ENCODE measurements at regions not wholly inside any gene's neighbourhood (a gene's known extent, or its start where the extent isn't known, plus 50 kb on each side); places are given as distances from the start of the nearest gene placed in this dataset.

- POLR2A ChIA-PET = no interaction called here
- CTCF ChIA-PET = no interaction called here
- no peak for TF ChIP-seq HDGF (IDR thresholded peaks at IDR 0.05; ENCODE audit: borderline replicate concordance)
- DNase-seq (ENCODE audit: extremely low spot score) = no peak
Observed at GRCh38 chr9:11086561-11086960, 473.8 kb upstream of the PTPRD start.

GRCh38 chr9:11088821-11089374 is 476.1 kb upstream of the PTPRD start:
- CTCF ChIA-PET = no interaction called here
- no peak for DNase-seq (ENCODE audit: extremely low spot score)
- no peak for TF ChIP-seq BHLHE40 (IDR thresholded peaks at IDR 0.05; ENCODE audit: borderline replicate concordance)
- no peak for TF ChIP-seq LEF1 (IDR thresholded peaks at IDR 0.05; ENCODE audit: borderline replicate concordance)
- TF ChIP-seq ELF4 (IDR thresholded peaks at IDR 0.05) = no peak
- no peak for TF ChIP-seq CTBP1 (IDR thresholded peaks at IDR 0.05; ENCODE audit: borderline replicate concordance)
- TF ChIP-seq FOXK2 (IDR thresholded peaks at IDR 0.05) = no peak
- TF ChIP-seq ARNT (IDR thresholded peaks at IDR 0.05) = no peak
- TF ChIP-seq HDGF (IDR thresholded peaks at IDR 0.05; ENCODE audit: borderline replicate concordance) = no peak
- TF ChIP-seq L3MBTL2 (conservative IDR thresholded peaks at IDR 0.05) = no peak
- TF ChIP-seq FOXA1 (IDR thresholded peaks at IDR 0.05) = no peak
- no peak for TF ChIP-seq PKNOX1 (IDR thresholded peaks at IDR 0.05)
- TF ChIP-seq FOXM1 (IDR thresholded peaks at IDR 0.05; ENCODE audit: borderline replicate concordance) = no peak
- no peak for TF ChIP-seq NFRKB (IDR thresholded peaks at IDR 0.05)
- no peak for TF ChIP-seq SP1 (IDR thresholded peaks at IDR 0.05)
- TF ChIP-seq ZNF384 (IDR thresholded peaks at IDR 0.05) = no peak
- TF ChIP-seq SUZ12 (IDR thresholded peaks at IDR 0.05) = no peak
- no peak for TF ChIP-seq TARDBP (IDR thresholded peaks at IDR 0.05)
- POLR2A ChIA-PET = no interaction called here

- TF ChIP-seq SUZ12 (IDR thresholded peaks at IDR 0.05) (no peak), FOXM1 (IDR thresholded peaks at IDR 0.05; ENCODE audit: borderline replicate concordance) (no peak), SP1 (IDR thresholded peaks at IDR 0.05) (no peak), L3MBTL2 (conservative IDR thresholded peaks at IDR 0.05) (no peak), ZNF384 (IDR thresholded peaks at IDR 0.05) (no peak), ELF4 (IDR thresholded peaks at IDR 0.05) (no peak), CTBP1 (IDR thresholded peaks at IDR 0.05; ENCODE audit: borderline replicate concordance) (no peak), HDGF (IDR thresholded peaks at IDR 0.05; ENCODE audit: borderline replicate concordance) (no peak), PKNOX1 (IDR thresholded peaks at IDR 0.05) (no peak), TARDBP (IDR thresholded peaks at IDR 0.05) (no peak), FOXA1 (IDR thresholded peaks at IDR 0.05) (no peak), LEF1 (IDR thresholded peaks at IDR 0.05; ENCODE audit: borderline replicate concordance) (no peak), BHLHE40 (IDR thresholded peaks at IDR 0.05; ENCODE audit: borderline replicate concordance) (no peak), ARNT (IDR thresholded peaks at IDR 0.05) (no peak), NFRKB (IDR thresholded peaks at IDR 0.05) (no peak)
- ChIA-PET CTCF (no interaction called here), POLR2A (no interaction called here)
- no peak for DNase-seq (ENCODE audit: extremely low spot score)
Observed at GRCh38 chr9:11092974-11093373, 480.2 kb upstream of the PTPRD start.

- CTCF ChIA-PET = no interaction called here
- POLR2A ChIA-PET = no interaction called here
- TF ChIP-seq L3MBTL2 (conservative IDR thresholded peaks at IDR 0.05) (no peak), BHLHE40 (IDR thresholded peaks at IDR 0.05; ENCODE audit: borderline replicate concordance) (no peak), FOXA1 (IDR thresholded peaks at IDR 0.05) (no peak)
- DNase-seq (ENCODE audit: extremely low spot score) = no peak
Observed at GRCh38 chr9:11097020-11097419, 484.2 kb upstream of the PTPRD start.

- TF ChIP-seq TARDBP (IDR thresholded peaks at IDR 0.05) (no peak), NFRKB (IDR thresholded peaks at IDR 0.05) (no peak), ELF4 (IDR thresholded peaks at IDR 0.05) (no peak), ARNT (IDR thresholded peaks at IDR 0.05) (no peak), FOXK2 (IDR thresholded peaks at IDR 0.05) (no peak), BHLHE40 (IDR thresholded peaks at IDR 0.05; ENCODE audit: borderline replicate concordance) (no peak), SUZ12 (IDR thresholded peaks at IDR 0.05) (no peak), PKNOX1 (IDR thresholded peaks at IDR 0.05) (no peak), SP1 (IDR thresholded peaks at IDR 0.05) (no peak), HDGF (IDR thresholded peaks at IDR 0.05; ENCODE audit: borderline replicate concordance) (no peak), ZNF384 (IDR thresholded peaks at IDR 0.05) (no peak), FOXM1 (IDR thresholded peaks at IDR 0.05; ENCODE audit: borderline replicate concordance) (no peak), FOXA1 (IDR thresholded peaks at IDR 0.05) (no peak), CTBP1 (IDR thresholded peaks at IDR 0.05; ENCODE audit: borderline replicate concordance) (no peak), L3MBTL2 (conservative IDR thresholded peaks at IDR 0.05) (no peak), LEF1 (IDR thresholded peaks at IDR 0.05; ENCODE audit: borderline replicate concordance) (no peak)
- POLR2A ChIA-PET = no interaction called here
- DNase-seq (ENCODE audit: extremely low spot score) = no peak
- CTCF ChIA-PET = interaction anchor here (0.7 kb wide), 1 partner anchor 45 kb away, joined by 3 read pairs; no protein-coding TSS in a partner anchor
Observed at GRCh38 chr9:11103525-11103924, 490.7 kb upstream of the PTPRD start.

GRCh38 chr9:11107196-11107595 is 494.4 kb upstream of the PTPRD start:
- TF ChIP-seq BHLHE40 (IDR thresholded peaks at IDR 0.05; ENCODE audit: borderline replicate concordance) (no peak), ARNT (IDR thresholded peaks at IDR 0.05) (no peak), FOXM1 (IDR thresholded peaks at IDR 0.05; ENCODE audit: borderline replicate concordance) (no peak), LEF1 (IDR thresholded peaks at IDR 0.05; ENCODE audit: borderline replicate concordance) (no peak), FOXA1 (IDR thresholded peaks at IDR 0.05) (no peak), FOXK2 (IDR thresholded peaks at IDR 0.05) (no peak), L3MBTL2 (conservative IDR thresholded peaks at IDR 0.05) (no peak), PKNOX1 (IDR thresholded peaks at IDR 0.05) (no peak), CTBP1 (IDR thresholded peaks at IDR 0.05; ENCODE audit: borderline replicate concordance) (no peak), NFRKB (IDR thresholded peaks at IDR 0.05) (no peak), SUZ12 (IDR thresholded peaks at IDR 0.05) (no peak), ZNF384 (IDR thresholded peaks at IDR 0.05) (no peak), ELF4 (IDR thresholded peaks at IDR 0.05) (no peak), SP1 (IDR thresholded peaks at IDR 0.05) (no peak), TARDBP (IDR thresholded peaks at IDR 0.05) (no peak), HDGF (IDR thresholded peaks at IDR 0.05; ENCODE audit: borderline replicate concordance) (no peak)
- CTCF ChIA-PET = no interaction called here
- POLR2A ChIA-PET = no interaction called here

More at GRCh38 chr9:11107196-11107595, 494.4 kb upstream of the PTPRD start:
- no peak for DNase-seq (ENCODE audit: extremely low spot score)
